ENCODE measurements at regions not wholly inside any gene's neighbourhood (a gene's known extent, or its start where the extent isn't known, plus 50 kb on each side); places are given as distances from the start of the nearest gene placed in this dataset.

- TF ChIP-seq, protein P1, sequence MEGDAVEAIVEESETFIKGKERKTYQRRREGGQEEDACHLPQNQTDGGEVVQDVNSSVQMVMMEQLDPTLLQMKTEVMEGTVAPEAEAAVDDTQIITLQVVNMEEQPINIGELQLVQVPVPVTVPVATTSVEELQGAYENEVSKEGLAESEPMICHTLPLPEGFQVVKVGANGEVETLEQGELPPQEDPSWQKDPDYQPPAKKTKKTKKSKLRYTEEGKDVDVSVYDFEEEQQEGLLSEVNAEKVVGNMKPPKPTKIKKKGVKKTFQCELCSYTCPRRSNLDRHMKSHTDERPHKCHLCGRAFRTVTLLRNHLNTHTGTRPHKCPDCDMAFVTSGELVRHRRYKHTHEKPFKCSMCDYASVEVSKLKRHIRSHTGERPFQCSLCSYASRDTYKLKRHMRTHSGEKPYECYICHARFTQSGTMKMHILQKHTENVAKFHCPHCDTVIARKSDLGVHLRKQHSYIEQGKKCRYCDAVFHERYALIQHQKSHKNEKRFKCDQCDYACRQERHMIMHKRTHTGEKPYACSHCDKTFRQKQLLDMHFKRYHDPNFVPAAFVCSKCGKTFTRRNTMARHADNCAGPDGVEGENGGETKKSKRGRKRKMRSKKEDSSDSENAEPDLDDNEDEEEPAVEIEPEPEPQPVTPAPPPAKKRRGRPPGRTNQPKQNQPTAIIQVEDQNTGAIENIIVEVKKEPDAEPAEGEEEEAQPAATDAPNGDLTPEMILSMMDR (IDR thresholded peaks at IDR 0.05; ENCODE audit: insufficient read depth, low read length): no peak
- TF ChIP-seq GABPA (IDR thresholded peaks at IDR 0.05; ENCODE audit: low read depth): no peak
- TF ChIP-seq POLR2AphosphoS5 (IDR thresholded peaks at IDR 0.05; ENCODE audit: low read depth): no peak
Measured at GRCh38 chr5:81852291-81853029, 101.6 kb upstream of the SSBP2 start.
